Transverse colon (tissue), 3 donors: ENCODE measurements at regions not wholly inside any gene's neighbourhood (a gene's known extent, or its start where the extent isn't known, plus 50 kb on each side); places are given as distances from the start of the nearest gene placed in this dataset.

Source experiments
- EP300 ChIP-seq: sonication (generic); formaldehyde crosslinking; IDR thresholded peaks from one replicate; pipeline ENCODE4 v1.6.1; 2017; ENCODE audit warnings: antibody characterized with exemption, low read depth
- POLR2AphosphoS5 ChIP-seq, 3 donors: sonication (generic); formaldehyde crosslinking; IDR thresholded peaks; one replicate each; pipeline ENCODE4 v1.6.1; 2016; ENCODE audit warnings: antibody characterized with exemption in 3 of 3

DNA sequence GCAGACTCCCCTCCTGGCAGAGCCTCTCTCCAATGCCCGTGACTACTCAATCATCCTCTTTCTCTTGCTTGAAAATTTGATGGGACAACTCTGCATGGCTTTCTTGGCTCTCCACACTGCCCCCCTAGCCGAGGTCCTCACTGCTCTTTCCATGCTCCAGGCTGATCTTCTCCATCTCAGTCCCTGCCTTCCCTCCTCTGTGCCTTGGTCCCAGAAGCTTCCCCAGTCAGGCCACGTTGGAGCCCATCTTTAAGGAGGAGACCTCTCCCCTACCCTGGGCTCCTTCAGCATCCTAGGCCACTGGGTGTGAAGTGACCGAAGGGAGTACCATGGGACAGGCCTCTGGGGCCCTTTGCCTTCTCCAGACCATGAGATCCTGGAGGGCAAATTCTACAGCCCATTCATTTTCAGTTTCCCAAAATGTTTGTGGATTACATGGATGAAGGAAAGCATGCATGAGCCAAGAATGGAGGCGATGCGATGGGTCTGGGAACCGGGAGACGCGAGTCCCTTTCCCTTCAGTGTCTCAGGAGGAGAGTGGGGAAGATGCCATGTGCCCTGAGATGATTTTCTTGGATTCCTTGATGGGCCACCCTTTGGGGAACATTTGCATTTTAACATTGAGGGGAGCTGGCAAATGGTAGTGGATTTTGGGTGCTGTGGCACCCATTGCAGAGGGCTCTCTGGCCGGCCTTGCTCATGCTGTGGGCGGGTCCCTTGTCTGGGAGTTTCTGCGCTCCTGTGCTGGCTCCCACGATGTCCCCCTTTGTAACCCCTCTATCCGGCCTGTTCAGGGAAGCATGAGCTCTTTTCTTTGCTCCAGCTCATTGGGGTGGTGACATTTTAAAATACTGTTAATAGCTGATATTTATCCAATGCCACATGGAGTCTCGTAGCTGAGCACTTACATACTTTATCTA lies 376.6 kb downstream of the RPS24 start:
- TF ChIP-seq EP300, result no peak
- TF ChIP-seq POLR2AphosphoS5 (IDR thresholded peaks at IDR 0.05), result no peak
